ENCODE measurements at regions not wholly inside any gene's neighbourhood (a gene's known extent, or its start where the extent isn't known, plus 50 kb on each side); places are given as distances from the start of the nearest gene placed in this dataset.

DNA sequence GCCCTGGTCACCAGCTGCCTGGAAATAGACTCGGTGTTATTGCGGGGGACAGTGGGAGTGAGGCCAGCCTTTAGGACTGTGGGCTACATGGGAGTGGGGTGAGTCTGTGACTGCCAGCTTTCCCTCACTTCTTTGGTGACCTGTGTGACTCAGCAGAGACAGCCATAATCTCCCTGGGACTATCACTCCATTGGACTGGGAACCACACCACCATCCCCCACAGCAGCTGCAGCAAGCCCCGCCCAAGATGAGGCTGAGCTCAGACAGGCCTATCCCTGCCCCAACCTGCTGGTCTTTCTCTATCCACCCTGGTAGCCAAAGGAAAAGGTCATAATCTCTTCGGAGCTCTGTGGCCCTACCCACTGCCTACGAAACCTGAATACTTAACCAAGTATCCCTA, 263.2 kb downstream of the FZD1 start:
- no peak for FAIRE-seq

DNA sequence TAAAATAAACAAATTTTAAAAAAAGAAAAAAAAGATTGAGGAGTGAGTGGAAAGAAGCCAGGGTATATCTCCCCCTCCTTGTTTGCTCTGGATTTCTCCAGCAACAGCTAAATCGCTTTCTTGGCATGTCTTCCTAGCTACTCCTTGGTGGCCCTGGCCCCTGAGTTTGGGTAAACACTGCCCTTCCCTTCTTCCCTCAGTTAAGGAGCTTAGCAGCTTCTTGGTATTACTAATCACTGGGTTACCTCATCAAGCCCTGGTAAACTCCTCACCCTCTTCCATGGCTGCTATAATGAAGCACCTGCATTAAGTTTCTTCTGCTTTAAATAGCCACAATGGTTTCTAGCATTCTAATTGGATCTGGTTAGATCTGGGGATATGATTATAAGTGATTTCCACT, 269.8 kb downstream of the FZD1 start:
- FAIRE-seq: no peak

DNA sequence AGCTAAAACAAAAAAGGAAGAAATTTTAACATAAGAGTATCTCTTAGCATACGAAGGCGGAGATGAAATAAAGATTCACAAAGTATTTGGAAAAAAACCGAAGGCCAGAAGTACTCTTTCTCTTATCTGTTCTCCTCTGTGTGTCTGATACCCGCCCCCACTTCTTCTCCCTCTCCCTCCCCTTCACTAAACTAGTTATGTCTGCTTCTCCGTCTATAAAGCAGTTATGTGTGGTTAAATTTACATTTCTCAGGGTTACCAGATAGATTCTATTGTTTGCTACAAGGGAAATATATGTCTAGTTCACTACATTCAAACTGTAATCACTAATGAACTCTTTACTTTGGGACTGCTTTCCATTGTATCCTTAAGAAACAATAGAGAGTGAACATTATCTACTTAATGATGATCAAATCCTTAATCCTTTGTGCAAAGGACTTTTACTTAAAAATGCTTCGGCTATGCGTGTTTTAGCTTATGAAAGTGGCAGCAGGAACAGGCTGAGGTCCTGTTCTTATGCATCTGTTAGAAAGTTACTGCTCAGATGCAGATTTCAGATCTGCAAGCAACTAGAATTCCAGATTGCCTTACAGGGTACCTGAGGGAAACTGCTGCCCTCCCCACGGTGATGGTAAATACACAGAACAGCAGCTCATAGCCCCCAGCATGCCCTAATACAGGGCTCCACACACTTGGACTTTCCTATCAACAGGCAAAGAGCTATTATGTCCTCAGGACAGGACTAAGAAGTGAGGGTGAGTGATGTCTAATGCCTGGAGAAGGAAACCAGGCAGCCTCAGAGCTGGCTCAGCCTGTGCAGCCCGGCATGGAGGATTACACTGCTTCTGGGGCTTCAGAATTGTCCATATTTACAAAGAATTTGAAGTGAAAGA, 273.3 kb downstream of the FZD1 start:
- FAIRE-seq: no peak

DNA sequence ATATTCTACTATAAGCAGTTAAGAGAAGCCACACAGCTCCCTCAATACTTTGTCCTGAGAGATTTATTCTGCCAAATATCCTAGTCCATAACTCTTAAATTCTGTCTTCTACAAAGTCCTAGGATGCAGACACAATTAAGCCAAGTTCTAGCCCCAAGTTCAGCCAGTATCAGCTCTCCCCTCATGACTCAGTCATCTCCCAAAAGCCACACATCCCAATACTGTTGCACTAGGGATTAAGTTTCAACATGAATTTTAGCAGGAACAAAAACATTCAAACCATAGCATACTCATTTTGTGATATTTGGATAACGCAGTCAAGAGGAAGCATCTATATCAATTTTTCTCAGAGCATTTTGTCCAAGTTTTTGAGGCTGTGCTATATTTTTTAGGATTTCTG, 277.4 kb downstream of the FZD1 start:
- FAIRE-seq: no peak

DNA sequence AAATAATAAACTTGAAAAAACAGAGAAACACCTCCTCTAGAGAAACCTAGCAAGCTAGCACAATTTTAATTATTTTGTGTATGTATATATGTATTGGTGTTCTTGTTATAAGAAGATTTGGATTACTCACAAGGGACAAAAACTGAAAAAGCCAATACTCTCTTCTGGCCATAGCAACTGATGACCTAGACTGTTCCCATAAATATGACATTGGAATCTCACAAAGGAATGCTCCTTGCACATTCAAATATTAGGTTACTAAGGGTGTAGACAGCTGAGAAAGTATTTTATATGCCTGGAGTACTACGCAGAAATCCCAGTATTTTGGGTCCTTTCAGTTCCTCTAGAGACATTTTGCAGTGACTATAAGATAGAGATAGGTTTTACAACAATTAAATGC, 279.4 kb downstream of the FZD1 start:
- FAIRE-seq: no peak

DNA sequence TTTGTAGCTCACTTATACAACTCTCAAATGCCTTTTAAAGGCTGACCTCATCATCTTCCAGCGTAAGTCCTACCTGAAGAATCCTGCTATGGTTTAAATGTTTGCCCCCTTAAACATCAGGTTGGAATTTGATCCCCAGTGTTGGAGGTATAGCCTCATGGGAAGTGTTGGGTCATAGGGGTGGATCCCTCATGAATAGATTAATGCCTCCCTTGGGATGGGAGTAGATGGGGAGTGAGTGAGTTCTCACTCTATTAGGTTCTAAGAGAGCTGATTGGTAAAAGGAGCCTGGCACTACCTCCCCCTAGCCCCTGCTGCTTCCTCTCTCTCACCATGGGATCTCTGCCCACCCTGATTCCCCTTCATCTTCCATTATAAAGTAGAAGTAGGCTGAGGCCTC, 285.6 kb downstream of the FZD1 start:
- FAIRE-seq: no peak

DNA sequence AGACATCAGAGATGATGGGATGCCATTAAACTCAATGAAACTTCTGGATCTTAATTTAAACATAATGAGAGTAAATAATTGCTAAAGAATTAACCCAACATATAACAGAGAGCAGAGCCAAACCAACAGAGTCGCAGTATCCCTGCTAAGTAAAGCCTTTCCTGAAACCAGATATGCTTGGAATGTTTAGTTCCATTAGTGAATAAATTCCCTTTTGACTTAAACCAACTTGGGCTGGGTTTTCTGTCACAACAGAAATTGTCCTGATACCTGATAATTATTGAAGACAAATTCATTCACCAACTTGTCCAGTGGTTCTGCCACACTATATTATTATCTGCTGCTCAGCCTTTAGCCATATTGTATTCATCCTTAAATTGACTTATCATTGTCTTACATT, 286.7 kb downstream of the FZD1 start:
- no peak for FAIRE-seq

DNA sequence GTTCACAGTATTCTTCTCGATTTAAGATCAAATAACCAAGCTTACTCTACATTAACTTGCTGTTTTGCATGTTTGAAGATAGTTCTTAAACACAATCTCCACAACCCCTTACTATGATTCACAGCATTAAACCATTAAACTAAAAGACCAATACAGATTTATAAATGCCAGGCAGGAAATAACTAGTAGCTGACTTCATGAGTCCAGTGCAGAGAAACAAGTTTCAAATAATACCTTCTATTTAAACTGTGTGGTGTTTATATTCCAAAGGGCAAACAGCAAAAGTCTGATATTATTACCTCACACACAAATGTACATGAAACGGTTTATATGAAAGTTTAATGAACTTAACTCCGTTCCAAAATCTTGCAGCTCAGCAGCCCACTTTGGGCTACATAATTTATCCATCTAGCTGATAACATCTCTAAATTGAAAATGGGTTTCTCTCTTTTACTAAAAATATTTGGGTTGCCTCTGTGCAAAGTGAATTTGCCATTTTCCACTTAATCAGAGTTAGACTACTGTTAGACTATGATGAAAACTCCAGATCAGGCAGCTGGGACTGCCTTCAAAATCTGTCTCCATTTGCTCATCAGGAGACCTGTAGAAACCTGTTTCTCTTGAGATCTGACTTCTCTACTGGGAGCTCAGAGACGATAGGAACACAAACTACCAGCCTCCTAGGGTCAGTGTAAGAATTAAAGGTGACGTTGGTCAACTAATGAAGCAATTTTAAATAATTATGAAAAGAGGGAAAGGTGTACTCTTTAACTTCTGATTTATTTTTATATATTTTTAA, 287.3 kb downstream of the FZD1 start:
- FAIRE-seq: no peak

DNA sequence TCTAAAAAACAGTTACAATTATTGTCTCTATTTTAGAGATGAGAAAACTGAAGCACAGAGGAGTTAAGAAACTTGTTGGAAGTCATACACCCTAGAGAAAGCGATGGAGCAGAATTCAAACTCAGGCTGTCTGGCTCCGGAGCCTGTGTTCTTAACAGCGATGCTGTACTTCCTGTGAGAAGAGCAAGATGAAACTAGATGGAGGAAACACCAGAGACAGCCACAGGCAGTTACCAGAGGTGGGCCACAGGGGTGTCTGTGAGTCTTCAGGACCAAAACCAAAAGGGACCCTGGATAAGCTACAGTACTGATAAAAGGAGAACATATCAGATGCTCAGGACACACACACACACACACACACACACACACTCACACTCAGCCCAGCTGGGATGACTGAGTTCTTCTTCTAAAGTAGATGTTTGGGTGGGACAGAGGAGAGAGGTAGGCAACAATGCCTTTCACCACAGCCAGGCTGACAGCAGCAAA, 289.2 kb downstream of the FZD1 start:
- no peak for FAIRE-seq

DNA sequence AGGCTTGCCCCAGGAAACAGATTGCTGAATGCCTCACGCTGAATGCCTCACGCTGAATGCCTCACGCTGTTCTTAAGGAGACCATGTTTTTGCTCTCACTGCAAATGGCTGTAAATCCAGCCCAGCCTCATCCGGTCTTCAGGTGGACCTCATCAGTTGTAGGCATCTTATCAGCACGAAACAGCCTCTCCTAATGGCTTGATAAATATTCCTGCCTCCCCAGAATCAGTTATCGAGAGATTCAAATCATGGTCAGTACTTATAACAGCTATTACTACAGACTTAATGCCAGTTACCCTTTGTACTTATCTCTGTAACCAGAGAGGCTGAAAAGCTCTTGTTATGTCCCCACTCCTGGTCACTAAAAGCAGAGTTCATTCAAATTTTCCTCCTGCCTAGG, 290.6 kb downstream of the FZD1 start:
- no peak for FAIRE-seq

DNA sequence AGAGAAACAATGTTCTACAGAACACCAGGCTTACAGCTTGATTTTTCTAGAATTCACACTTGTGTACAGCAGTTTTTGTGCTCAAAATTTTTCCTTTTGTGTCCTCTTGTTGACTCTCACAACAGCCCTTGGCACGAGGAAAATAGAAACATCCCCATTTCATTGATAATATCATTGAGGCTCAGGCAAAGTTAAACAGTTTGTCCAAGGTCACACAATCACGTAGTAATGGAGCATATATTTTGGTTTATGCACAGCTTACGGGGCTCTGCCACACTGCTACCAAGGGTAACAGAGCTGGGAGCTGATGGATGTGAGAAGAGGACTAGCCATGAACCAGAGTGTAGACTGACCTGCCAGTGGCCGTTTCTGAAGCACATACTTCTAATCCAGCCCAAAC, 292.0 kb downstream of the FZD1 start:
- no peak for FAIRE-seq

DNA sequence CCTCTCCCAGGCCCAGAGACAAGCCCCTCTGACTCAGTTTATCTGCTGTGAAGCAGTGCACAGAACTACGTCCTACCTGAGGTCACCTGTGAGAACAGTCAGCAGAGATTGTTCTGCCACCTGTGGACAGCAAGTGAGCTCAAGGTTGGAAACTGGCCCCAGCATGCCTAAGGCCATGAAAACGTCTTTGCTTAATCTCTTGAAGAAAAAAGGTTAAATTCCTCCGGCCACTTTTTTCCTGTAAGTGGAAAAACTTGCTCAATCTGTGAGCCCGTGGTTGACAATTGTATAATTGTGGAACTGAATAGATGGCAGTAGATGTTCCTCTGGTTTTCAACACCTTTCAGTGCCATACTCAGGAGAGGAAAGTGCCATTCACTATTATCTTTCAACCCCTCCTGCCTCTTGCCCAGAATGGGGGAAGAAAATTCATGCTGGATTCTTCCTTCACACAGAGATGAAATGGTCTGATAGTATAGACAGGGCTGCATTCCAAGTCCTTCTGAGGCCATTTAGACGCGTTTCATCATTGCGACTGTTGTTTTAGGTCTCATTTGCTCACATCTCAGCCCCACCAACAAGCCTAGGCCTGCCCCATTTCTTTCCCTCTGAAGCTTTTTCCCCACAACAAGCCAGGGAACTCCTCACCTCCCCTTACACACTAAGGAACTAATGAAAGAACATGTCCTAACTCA, 292.9 kb downstream of the FZD1 start:
- FAIRE-seq: no peak

DNA sequence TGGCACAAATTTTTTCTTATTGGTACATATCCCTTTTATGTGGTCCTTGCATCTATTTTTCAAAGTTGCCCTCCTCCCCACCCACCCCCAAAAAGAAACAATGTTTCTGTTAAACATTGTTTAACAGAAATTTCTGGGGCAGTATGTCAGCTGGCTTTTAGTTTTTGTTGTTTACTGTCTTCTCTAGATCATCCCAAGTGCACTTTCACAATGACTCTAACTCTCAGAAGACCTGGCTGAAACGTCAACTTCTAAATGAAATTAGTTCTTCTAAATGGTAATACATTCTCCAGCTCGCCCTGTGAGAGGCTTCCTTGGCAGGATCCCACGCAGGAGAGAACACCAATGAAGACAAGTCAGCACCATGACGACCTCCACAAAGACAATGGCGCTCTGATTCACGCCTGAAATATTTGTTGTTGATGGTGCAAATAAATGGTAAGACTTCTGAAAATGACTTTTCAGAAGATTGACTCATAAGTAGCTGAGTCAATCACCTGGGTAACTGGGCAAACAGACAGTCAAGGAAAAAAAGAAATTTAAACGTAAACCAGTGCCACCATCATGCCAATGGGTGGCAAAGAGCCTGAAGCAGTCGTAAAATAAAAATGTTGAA, 293.7 kb downstream of the FZD1 start:
- FAIRE-seq: no peak

DNA sequence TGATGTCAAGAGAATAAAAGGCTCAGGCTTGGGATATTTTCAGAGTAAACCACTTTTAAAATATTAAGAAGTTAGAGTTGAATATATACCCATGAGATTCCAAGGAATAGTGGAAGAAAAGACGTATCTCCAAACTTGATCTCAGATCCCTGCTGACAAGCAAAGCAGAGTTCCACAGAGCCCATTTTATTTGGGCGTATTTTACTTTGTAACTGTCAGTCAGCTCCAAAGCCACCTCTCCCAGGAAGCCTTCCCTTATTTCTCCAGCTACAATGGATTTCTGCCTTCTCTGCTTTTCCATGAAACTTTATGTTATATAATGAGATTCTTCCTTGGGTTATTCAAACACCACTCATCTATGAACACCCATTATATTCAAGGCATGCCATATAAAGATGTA, 295.7 kb downstream of the FZD1 start:
- no peak for FAIRE-seq

DNA sequence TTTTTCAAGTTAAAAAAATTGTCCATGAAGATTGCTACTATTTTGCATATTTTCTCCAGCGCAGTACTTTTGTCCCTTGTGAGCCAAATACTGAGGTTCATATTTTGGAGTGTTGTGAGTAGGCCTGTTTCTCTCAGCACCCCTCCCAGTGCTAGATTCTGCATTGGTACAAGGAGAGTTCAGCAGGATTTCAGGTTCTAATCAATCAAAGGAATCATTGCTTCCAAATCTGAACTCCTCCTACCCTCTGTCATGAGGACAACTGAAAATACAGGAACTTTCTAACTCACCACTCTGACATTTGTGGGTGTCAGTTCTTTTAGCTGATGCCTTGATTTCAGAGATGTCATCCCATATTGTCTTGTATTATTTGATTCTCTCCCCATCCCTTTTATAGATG, 299.9 kb downstream of the FZD1 start:
- FAIRE-seq: no peak

DNA sequence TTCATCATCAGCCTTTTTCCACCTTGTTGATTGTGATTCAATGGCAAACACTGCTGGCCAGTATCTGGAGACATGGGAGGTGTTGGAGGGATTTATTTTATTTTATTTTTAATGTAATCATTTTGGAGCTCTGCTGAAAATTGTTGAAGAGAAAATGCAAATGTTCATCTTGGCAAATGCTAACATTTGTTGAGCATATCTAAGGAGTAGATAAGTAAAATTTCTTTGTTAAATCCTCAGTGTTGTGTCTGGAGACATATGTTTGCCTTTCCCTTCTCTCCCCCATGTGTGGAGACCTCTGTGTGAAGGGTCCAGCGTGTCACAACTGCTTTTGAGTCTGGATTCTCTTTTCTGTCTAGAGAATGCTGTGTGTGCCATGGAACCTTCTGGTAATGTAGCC, 300.3 kb downstream of the FZD1 start:
- FAIRE-seq: no peak

DNA sequence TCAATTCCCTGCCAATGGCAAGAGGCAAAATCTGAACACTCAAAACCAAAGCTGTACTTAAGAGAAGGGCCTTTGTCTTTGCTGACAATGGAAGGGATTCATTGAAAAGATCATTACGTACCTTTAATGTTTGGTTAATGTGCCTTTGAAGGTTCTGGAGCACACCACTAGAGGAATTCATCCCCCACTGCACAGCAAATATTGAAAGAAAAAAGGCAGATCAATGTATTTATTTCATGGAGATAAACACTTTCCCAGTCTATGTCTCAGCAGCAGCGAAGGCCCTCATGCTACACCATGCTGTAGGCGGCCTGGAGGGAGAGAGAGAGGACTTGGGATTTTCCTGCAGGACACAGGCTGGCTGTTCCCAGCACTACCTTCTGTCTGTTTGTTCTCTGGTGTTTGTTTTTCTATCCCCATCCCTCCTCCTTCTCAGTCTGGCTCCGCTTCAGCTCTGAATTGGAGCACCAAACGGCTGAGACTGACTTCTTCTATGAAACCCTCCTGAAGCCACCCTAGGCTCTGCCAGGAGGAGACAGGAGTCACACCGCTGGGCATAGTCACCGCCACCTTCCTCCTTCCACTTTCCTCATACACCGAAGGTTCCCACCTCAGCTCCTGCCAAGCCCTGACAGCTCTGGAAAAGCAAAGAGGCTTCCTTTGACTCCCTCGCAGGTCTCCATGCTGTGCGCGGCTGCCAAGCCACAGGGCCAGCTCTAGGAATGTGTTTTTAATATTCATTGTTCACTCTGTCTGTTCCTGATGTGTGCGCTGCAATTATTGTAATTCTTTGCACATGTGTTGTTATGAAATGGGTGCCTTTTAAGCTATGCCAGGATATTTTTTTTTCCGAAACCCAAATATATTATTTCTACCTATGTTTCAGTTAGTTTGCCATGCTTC, 301.5 kb downstream of the FZD1 start:
- FAIRE-seq: no peak

DNA sequence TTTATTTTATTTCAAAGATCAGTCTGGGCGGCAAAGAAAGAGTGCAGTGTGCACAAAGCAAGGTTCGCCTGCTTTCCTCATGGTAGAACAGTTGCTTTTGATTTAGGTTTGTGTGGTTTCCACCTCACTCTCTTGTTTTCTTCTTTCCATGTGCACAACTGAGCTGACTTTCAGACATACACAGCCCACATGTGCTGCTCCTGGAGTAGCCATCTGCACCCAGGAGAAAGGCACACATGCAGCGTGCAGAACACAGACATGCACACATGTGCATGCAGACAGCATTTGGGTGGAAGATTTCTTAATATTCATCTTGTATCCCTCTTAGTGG, 302.1 kb downstream of the FZD1 start:
- no peak for FAIRE-seq

DNA sequence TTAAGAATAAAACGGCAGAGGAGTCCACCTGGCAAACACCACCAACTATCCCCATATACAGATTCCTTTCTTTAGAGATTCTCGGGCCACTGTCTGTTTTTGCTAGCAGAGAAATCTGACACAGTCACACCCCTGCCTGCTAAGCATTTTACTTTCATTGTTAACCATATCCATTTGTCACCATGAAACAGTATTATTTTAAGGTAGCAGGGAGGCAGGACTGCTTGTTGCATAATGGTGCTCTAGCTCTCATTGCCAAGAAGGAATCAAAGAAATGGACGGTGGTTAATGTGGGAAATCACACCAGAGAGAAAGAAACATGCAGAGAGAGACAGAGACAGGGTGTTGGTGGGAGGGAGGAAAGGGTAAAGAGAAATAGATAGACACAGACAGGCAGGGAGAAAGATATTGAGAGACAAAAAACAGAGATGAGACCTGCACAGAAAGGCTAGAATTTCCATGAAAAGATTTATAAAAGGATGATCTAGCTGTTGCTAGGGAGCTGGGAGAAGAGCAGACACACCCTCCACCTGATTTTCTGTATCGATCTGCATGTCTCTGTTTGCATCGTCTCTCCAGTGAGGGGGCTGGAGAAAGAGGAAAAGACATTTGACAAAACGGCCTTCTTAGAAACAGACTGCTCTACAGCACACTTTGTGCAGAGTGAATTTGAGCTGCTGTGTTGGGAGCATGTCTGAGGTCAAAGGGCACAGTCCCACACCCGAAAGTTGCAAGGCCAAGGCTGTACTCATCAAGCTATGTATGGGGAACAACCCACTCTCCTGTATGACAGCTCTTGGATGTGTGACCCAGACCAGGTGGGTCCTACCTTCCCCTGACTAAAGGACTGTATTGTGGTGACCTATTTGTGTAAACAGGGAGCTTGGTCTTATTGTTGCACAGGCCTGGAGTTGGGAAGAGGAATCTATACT, 303.1 kb downstream of the FZD1 start:
- no peak for FAIRE-seq

DNA sequence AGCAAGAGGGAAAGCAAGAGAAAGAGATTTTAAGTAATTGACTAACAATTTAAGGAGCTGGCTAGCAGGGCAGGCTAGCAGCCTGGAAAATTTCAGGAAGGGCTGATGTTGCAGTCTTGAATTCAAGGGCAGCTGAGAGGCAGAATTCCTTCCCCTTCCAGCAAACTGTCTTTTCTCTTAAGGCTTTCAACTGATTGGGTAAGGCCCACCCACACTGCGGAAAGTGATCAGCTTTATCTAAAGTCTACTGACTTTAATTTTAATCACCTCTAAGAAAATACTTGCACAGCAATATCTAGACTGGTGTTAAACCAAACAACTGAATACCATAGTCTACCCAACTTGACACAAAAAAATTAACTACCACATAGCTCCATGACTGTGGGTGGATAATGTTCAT, 303.9 kb downstream of the FZD1 start:
- FAIRE-seq: no peak
